IMR-90 (cell line): ENCODE measurements at regions not wholly inside any gene's neighbourhood (a gene's known extent, or its start where the extent isn't known, plus 50 kb on each side); places are given as distances from the start of the nearest gene placed in this dataset.

Experiments used
- ATAC-seq: fragments of 200-7000 bp; cut with Tn5 transposase; 2 replicates; pipeline ENCODE4 v1.9.1; 2020; ENCODE audit warnings: low read depth, mild to moderate bottlenecking, moderate library complexity
- BruUV-seq: library from RNA; stranded (reverse); fragments of 400-500 nt; replicated peaks from 2 replicates; lab custom pipeline; 2021; lab: Mats Ljungman, UMichigan
- CTCF ChIA-PET: fragments of 300-600 bp; formaldehyde crosslinking; extraction: SDS; loops from one replicate; lab custom pipeline; 2021; ENCODE audit warnings: antibody characterized with exemption; lab: Yijun Ruan, JAX
- POLR2A ChIA-PET: fragments of 300-600 bp; sonication (Branson Sonifier 250); formaldehyde crosslinking; loops from one replicate; lab custom pipeline; 2022; ENCODE audit warnings: antibody characterized with exemption; ENCODE audit not compliant: unreplicated experiment; lab: Charles Lee
- DNase-seq: peaks from one replicate; pipeline ENCODE4 v3.0.0; 2013
- H2AFZ ChIP-seq: replicated peaks from 2 replicates; pipeline ENCODE3; 2013; ENCODE audit warnings: low read length, mild to moderate bottlenecking; ENCODE audit not compliant: poor library complexity
- H2AK5ac ChIP-seq: 2 replicates; pipeline ENCODE4 v1.6.1; 2013; ENCODE audit warnings: low read depth, low read length, inconsistent platforms
- H2AK9ac ChIP-seq: replicated peaks from 2 replicates; pipeline ENCODE3; 2013; ENCODE audit warnings: mild to moderate bottlenecking, low read depth, low read length, moderate library complexity; ENCODE audit not compliant: poor library complexity
- H2BK120ac ChIP-seq: 2 replicates; pipeline ENCODE4 v1.6.1; 2013; ENCODE audit warnings: low read depth, low read length, inconsistent platforms
- H2BK15ac ChIP-seq: 3 replicates; pipeline ENCODE4 v1.6.1; 2013; ENCODE audit warnings: low read depth, low read length, inconsistent platforms
- H2BK20ac ChIP-seq: 2 replicates; pipeline ENCODE4 v1.6.1; 2013; ENCODE audit warnings: low read depth, mild to moderate bottlenecking, inconsistent platforms, low read length, moderate library complexity
- H2BK5ac ChIP-seq: 2 replicates; pipeline ENCODE4 v1.6.1; 2013; ENCODE audit warnings: mild to moderate bottlenecking, low read depth, low read length, inconsistent platforms; ENCODE audit not compliant: poor library complexity, severe bottlenecking
- H3K14ac ChIP-seq: replicated peaks from 2 replicates; pipeline ENCODE4 v1.6.1; 2013; ENCODE audit warnings: low read depth, low read length, inconsistent platforms
- H3K18ac ChIP-seq: 2 replicates; pipeline ENCODE4 v1.6.1; 2013; ENCODE audit warnings: low read depth, low read length, control low read depth
- H3K23ac ChIP-seq: 2 replicates; pipeline ENCODE4 v1.6.1; 2013; ENCODE audit warnings: low read depth, low read length, inconsistent platforms
- H3K27ac ChIP-seq: 2 replicates; pipeline ENCODE4 v1.5.1; 2013; ENCODE audit warnings: mild to moderate bottlenecking, control low read depth, low read length; ENCODE audit not compliant: insufficient read depth
- H3K27me3 ChIP-seq: 2 replicates; pipeline ENCODE4 v1.6.1; 2013; ENCODE audit warnings: low read length; ENCODE audit not compliant: control insufficient read depth, insufficient read depth
- H3K36me3 ChIP-seq: 2 replicates; pipeline ENCODE4 v1.6.1; 2013; ENCODE audit warnings: low read length, mixed read lengths; ENCODE audit not compliant: control insufficient read depth, insufficient read depth
- H3K4ac ChIP-seq: 2 replicates; pipeline ENCODE4 v1.6.1; 2013; ENCODE audit warnings: low read depth, low read length, inconsistent platforms
- H3K4me1 ChIP-seq: 2 replicates; pipeline ENCODE4 v1.6.1; 2013; ENCODE audit warnings: low read length, mixed read lengths; ENCODE audit not compliant: control insufficient read depth, insufficient read depth
- H3K4me2 ChIP-seq: 2 replicates; pipeline ENCODE4 v1.6.1; 2013; ENCODE audit warnings: low read depth, mild to moderate bottlenecking, control low read depth, low read length, moderate library complexity
- H3K4me3 ChIP-seq: 2 replicates; pipeline ENCODE4 v1.5.1; 2013; ENCODE audit warnings: low read depth, mild to moderate bottlenecking, control low read depth, low read length, moderate library complexity; ENCODE audit not compliant: insufficient read depth
- H3K56ac ChIP-seq: 2 replicates; pipeline ENCODE4 v1.6.1; 2013; ENCODE audit warnings: low read length, inconsistent platforms; ENCODE audit not compliant: insufficient read depth; ENCODE audit errors: extremely low read depth
- H3K79me1 ChIP-seq, 2 experiments: 2 replicates each; pipeline ENCODE4 v1.6.1; 2013; ENCODE audit warnings: low read length in 2 of 2, inconsistent platforms in 1 of 2, low read depth in 1 of 2
- H3K9ac ChIP-seq: 2 replicates; pipeline ENCODE4 v1.6.1; 2013; ENCODE audit warnings: low read depth, low read length, control low read depth
- H3K9me1 ChIP-seq: 2 replicates; pipeline ENCODE4 v1.6.1; 2013; ENCODE audit warnings: low read length, inconsistent platforms; ENCODE audit not compliant: insufficient read depth
- H3K9me3 ChIP-seq: 2 replicates; pipeline ENCODE4 v1.6.1; 2013; ENCODE audit warnings: low read length; ENCODE audit not compliant: control insufficient read depth, insufficient read depth
- H4K20me1 ChIP-seq: 2 replicates; pipeline ENCODE4 v1.6.1; 2013; ENCODE audit warnings: low read length, inconsistent platforms; ENCODE audit not compliant: insufficient read depth
- H4K5ac ChIP-seq: 2 replicates; pipeline ENCODE4 v1.6.1; 2013; ENCODE audit warnings: mild to moderate bottlenecking, low read depth, low read length, control low read depth
- H4K8ac ChIP-seq, 2 experiments: 2 replicates each; pipeline ENCODE4 v1.6.1; 2013; ENCODE audit warnings: low read depth in 2 of 2, low read length in 2 of 2, control low read depth in 1 of 2, inconsistent platforms in 1 of 2
- H4K91ac ChIP-seq: 2 replicates; pipeline ENCODE4 v1.6.1; 2013; ENCODE audit warnings: low read depth, low read length, inconsistent platforms; ENCODE audit not compliant: insufficient read depth
- MAZ ChIP-seq: IDR thresholded peaks from 2 replicates; pipeline ENCODE4 v1.6.1; 2012; ENCODE audit warnings: low read depth, mild to moderate bottlenecking, low read length, improper control_type of control experiment, moderate library complexity, borderline replicate concordance
- MXI1 ChIP-seq: IDR thresholded peaks from 2 replicates; pipeline ENCODE4 v1.6.1; 2012; ENCODE audit warnings: low read depth, mild to moderate bottlenecking, low read length, moderate library complexity, borderline replicate concordance
- POLR2A ChIP-seq: IDR thresholded peaks from 2 replicates; pipeline ENCODE4 v1.6.1; 2012; ENCODE audit warnings: mild to moderate bottlenecking, low read depth, low read length
- WGBS, 2 experiments: methylation state at CpG; one replicate each; pipeline versions ENCODE4 v1.1.5 to v1.1.7; 2013; ENCODE audit warnings: missing lambda C conversion rate in 2 of 2; ENCODE audit not compliant: insufficient read length in 1 of 2; ENCODE audit errors: extremely low coverage in 2 of 2; 5-methylcytosine and 5-hydroxymethylcytosine counted together
- dilution Hi-C: fragments of 300-500 bp; cut with HindIII; formaldehyde crosslinking; loops from one replicate; pipeline ENCODE4 v1.14.3; 2018; ENCODE audit warnings: low sequenced_read_pairs; ENCODE audit not compliant: unreplicated experiment
- in situ Hi-C: fragments of 300-500 bp; cut with MboI; formaldehyde crosslinking; loops from 3 replicates; pipeline ENCODE4 v1.14.3; 2019; ENCODE audit warnings: low sequenced_read_pairs, inconsistent platforms, mixed read lengths
- intact Hi-C: fragments of 100-400 bp; cut with micrococcal nuclease; formaldehyde crosslinking; loops from 2 replicates; pipeline ENCODE4 v1.10.0; 2022
- TF ChIP-seq, protein P1 (sequence below): fragments of 150-350 bp; IDR thresholded peaks from 2 replicates; pipeline ENCODE4 v1.6.1; 2016; ENCODE audit warnings: low read depth, mild to moderate bottlenecking, low read length, moderate library complexity, borderline replicate concordance

GRCh38 chr11:130806746-130807145 lies 109.5 kb downstream of the SNX19 start:
- Histone ChIP-seq H2AK9ac (no peak overlapping the region), H3K56ac (no peak overlapping the region), H3K18ac (no peak overlapping the region), H3K9me1 (peaks cover 2% of the 10 kb centered on the region), H3K27ac (no peak overlapping the region), H3K36me3 (no peaks in the 10 kb centered on the region), H2AK5ac (no peak overlapping the region), H3K23ac (no peak overlapping the region; the same call in 1 of the 2 replicates), H2BK5ac (no peak overlapping the region), H3K9ac (no peak overlapping the region), H4K91ac (no peak overlapping the region), H3K4ac (0 out of 2 replicates have a peak overlapping the region, but pooled peaks have one; percentile 9), H3K27me3 (peaks cover 6% of the 10 kb centered on the region), H2BK20ac (no peak overlapping the region), H4K8ac (no peak overlapping the region), H3K14ac (no peak overlapping the region), H2BK120ac (no peak overlapping the region), H3K79me1 (no peaks in the 10 kb centered on the region), H3K4me3 (no peak overlapping the region), H3K9me3 (no peaks in the 10 kb centered on the region), H3K4me1 (peaks cover 7% of the 10 kb centered on the region), H4K20me1 (no peaks in the 10 kb centered on the region), H4K5ac (no peak overlapping the region), H2AFZ (no peak overlapping the region), H2BK15ac (no peak overlapping the region), H3K4me2 (no peak overlapping the region)
- ChIA-PET POLR2A (no interaction called here), CTCF (no interaction called here)
- WGBS, 2 experiments, result 100% methylated on average over 1 of the region's 3 CpGs; no CpG with 5 or more reads in 1 of the 2 experiments
- no peak for ATAC-seq
- DNase-seq, result no peak
- intact Hi-C loops (no loop called here), dilution Hi-C loops (no loop called here), in situ Hi-C loops (no loop called here)
- TF ChIP-seq POLR2A (no peak), MXI1 (no peak), MAZ (no peak)
- TF ChIP-seq, protein P1, sequence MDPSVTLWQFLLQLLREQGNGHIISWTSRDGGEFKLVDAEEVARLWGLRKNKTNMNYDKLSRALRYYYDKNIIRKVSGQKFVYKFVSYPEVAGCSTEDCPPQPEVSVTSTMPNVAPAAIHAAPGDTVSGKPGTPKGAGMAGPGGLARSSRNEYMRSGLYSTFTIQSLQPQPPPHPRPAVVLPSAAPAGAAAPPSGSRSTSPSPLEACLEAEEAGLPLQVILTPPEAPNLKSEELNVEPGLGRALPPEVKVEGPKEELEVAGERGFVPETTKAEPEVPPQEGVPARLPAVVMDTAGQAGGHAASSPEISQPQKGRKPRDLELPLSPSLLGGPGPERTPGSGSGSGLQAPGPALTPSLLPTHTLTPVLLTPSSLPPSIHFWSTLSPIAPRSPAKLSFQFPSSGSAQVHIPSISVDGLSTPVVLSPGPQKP, result no peak
- BruUV-seq, result no TSS peak
